SK-N-DZ (cell line): ENCODE measurements at regions not wholly inside any gene's neighbourhood (a gene's known extent, or its start where the extent isn't known, plus 50 kb on each side); places are given as distances from the start of the nearest gene placed in this dataset.

Experiments
- DNase-seq: peaks from one replicate; pipeline ENCODE4 v3.0.0-alpha.2; 2015; ENCODE audit warnings: low spot score

GRCh38 chr2:83565181-83565580 is 893.9 kb downstream of the SUCLG1 start:
- DNase-seq = no peak

GRCh38 chr2:83561592-83561991 is 897.5 kb downstream of the SUCLG1 start:
- DNase-seq = no peak

- no peak for DNase-seq
Observed at GRCh38 chr2:83536556-83536955, 922.5 kb downstream of the SUCLG1 start.

GRCh38 chr2:83534416-83534815 is 924.7 kb downstream of the SUCLG1 start:
- DNase-seq = no peak

GRCh38 chr2:83531206-83531826 is 927.8 kb downstream of the SUCLG1 start:
- DNase-seq = no peak

GRCh38 chr2:83528767-83529166 is 930.3 kb downstream of the SUCLG1 start:
- DNase-seq = no peak

GRCh38 chr2:83522891-83523493 is 936.1 kb downstream of the SUCLG1 start:
- no peak for DNase-seq

GRCh38 chr2:83517727-83518368 is 941.2 kb downstream of the SUCLG1 start:
- no peak for DNase-seq

GRCh38 chr2:83516503-83516902 is 942.6 kb downstream of the SUCLG1 start:
- DNase-seq = no peak

GRCh38 chr2:83487451-83487850 is 971.6 kb downstream of the SUCLG1 start:
- DNase-seq = no peak

GRCh38 chr2:83481436-83481835 is 977.6 kb downstream of the SUCLG1 start:
- DNase-seq = no peak

- no peak for DNase-seq
Observed at GRCh38 chr2:83478037-83478436, 981.0 kb downstream of the SUCLG1 start.

- DNase-seq = no peak
Observed at GRCh38 chr2:83475371-83475770, 983.7 kb downstream of the SUCLG1 start.

- DNase-seq = no peak
Observed at GRCh38 chr2:83471655-83472054, 987.4 kb downstream of the SUCLG1 start.

- no peak for DNase-seq
Observed at GRCh38 chr2:83470928-83471327, 988.2 kb downstream of the SUCLG1 start.

GRCh38 chr2:83464444-83464843 is 994.6 kb downstream of the SUCLG1 start:
- no peak for DNase-seq

- no peak for DNase-seq
Observed at GRCh38 chr2:83462881-83463280, 996.2 kb downstream of the SUCLG1 start.

GRCh38 chr2:83461135-83461534 is 997.9 kb downstream of the SUCLG1 start:
- DNase-seq = no peak

- no peak for DNase-seq
Observed at GRCh38 chr2:83459456-83459855, 999.6 kb downstream of the SUCLG1 start.

GRCh38 chr2:83435989-83436388 is 1023.1 kb downstream of the SUCLG1 start:
- DNase-seq = no peak

- DNase-seq = no peak
Observed at GRCh38 chr2:83420993-83421392, 1038.1 kb downstream of the SUCLG1 start.

GRCh38 chr2:83394134-83394904 is 1064.8 kb downstream of the SUCLG1 start:
- no peak for DNase-seq
